Mucosa of gallbladder (tissue), 1 donor: ENCODE measurements at regions not wholly inside any gene's neighbourhood (a gene's known extent, or its start where the extent isn't known, plus 50 kb on each side); places are given as distances from the start of the nearest gene placed in this dataset.
"Not testable (repeated sequence)": the region's sequence is repeated elsewhere in the genome, so short reads cannot be mapped to it uniquely, and the experiment has no call there.

ENCODE experiments used
- DNase-seq: peaks from one replicate; pipeline ENCODE4 v3.0.0-alpha.2; 2020; ENCODE audit warnings: low spot score
- donor health status: DM: no; HTN: no; CAD: no.

- DNase-seq: peak; percentile 32
Observed at GRCh38 chr14:44453433-44454171, 53.5 kb downstream of the FSCB start.

GRCh38 chr14:44450232-44450631, 56.9 kb downstream of the FSCB start:
- DNase-seq: not testable (repeated sequence)

- no peak for DNase-seq
Observed at GRCh38 chr14:44449680-44450079, 57.4 kb downstream of the FSCB start.

- no peak for DNase-seq
Observed at GRCh38 chr14:44448951-44449358, 58.1 kb downstream of the FSCB start.

GRCh38 chr14:44446965-44447364, 60.1 kb downstream of the FSCB start:
- DNase-seq: no peak

GRCh38 chr14:44444454-44444853, 62.6 kb downstream of the FSCB start:
- DNase-seq: no peak

- DNase-seq: no peak
Observed at GRCh38 chr14:44438936-44439335, 68.1 kb downstream of the FSCB start.

GRCh38 chr14:44438221-44438620, 68.9 kb downstream of the FSCB start:
- no peak for DNase-seq

GRCh38 chr14:44436458-44436857, 70.6 kb downstream of the FSCB start:
- no peak for DNase-seq

GRCh38 chr14:44428231-44428945, 78.7 kb downstream of the FSCB start:
- peak; percentile 42 for DNase-seq

- DNase-seq: no peak
Observed at GRCh38 chr14:44422699-44423098, 84.4 kb downstream of the FSCB start.

GRCh38 chr14:44420226-44420625, 86.9 kb downstream of the FSCB start:
- no peak for DNase-seq

GRCh38 chr14:44418856-44419255, 88.2 kb downstream of the FSCB start:
- no peak for DNase-seq

- DNase-seq: no peak
Observed at GRCh38 chr14:44417809-44418208, 89.3 kb downstream of the FSCB start.

- DNase-seq: no peak
Observed at GRCh38 chr14:44414646-44415045, 92.4 kb downstream of the FSCB start.

- no peak for DNase-seq
Observed at GRCh38 chr14:44412858-44413569, 94.1 kb downstream of the FSCB start.

- no peak for DNase-seq
Observed at GRCh38 chr14:44405011-44405486, 102.0 kb downstream of the FSCB start.

GRCh38 chr14:44404599-44404998, 102.5 kb downstream of the FSCB start:
- no peak for DNase-seq

GRCh38 chr14:44404036-44404435, 103.0 kb downstream of the FSCB start:
- no peak for DNase-seq

GRCh38 chr14:44403193-44403592, 103.9 kb downstream of the FSCB start:
- DNase-seq: no peak

- no peak for DNase-seq
Observed at GRCh38 chr14:44396226-44396625, 110.9 kb downstream of the FSCB start.

GRCh38 chr14:44392984-44393383, 114.1 kb downstream of the FSCB start:
- no peak for DNase-seq

- DNase-seq: no peak
Observed at GRCh38 chr14:44388306-44388705, 118.8 kb downstream of the FSCB start.
